ENCODE measurements at regions not wholly inside any gene's neighbourhood (a gene's known extent, or its start where the extent isn't known, plus 50 kb on each side); places are given as distances from the start of the nearest gene placed in this dataset.

GRCh38 chr14:53646925-53647324 lies 309.7 kb downstream of the BMP4 start:
- TF ChIP-seq CTCF (IDR thresholded peaks at IDR 0.05): no peak
- TF ChIP-seq POLR2A (IDR thresholded peaks at IDR 0.05): no peak
- no peak for TF ChIP-seq EP300 (IDR thresholded peaks at IDR 0.05)
- TF ChIP-seq POLR2AphosphoS5 (IDR thresholded peaks at IDR 0.05): no peak
